Thoracic aorta (tissue), 2 donors: ENCODE measurements at regions not wholly inside any gene's neighbourhood (a gene's known extent, or its start where the extent isn't known, plus 50 kb on each side); places are given as distances from the start of the nearest gene placed in this dataset.

Source experiments
- ATAC-seq: fragments of 150-250 bp; one replicate; pipeline ENCODE4 v1.8.0; 2017; ENCODE audit warnings: low read depth; ENCODE audit not compliant: insufficient number of reproducible peaks, low FRiP score
- DNase-seq: peaks from one replicate; pipeline ENCODE4 v3.0.0-alpha.2; 2020; ENCODE audit warnings: low spot score
- H3K27ac ChIP-seq, 2 donors: fragments of 200-600 bp; sonication (generic); 1 replicate in 1 of 2; 2 replicates in 1 of 2; pipeline ENCODE4 v1.5.1; 2016; ENCODE audit warnings: mild to moderate bottlenecking in 2 of 2, moderate library complexity in 2 of 2
- H3K27me3 ChIP-seq: fragments of 200-600 bp; sonication (generic); replicated peaks from 2 replicates; pipeline ENCODE4 v1.6.0; 2016; ENCODE audit warnings: mild to moderate bottlenecking; ENCODE audit not compliant: insufficient read depth
- H3K36me3 ChIP-seq: fragments of 200-600 bp; sonication (generic); one replicate; pipeline ENCODE4 v1.5.1; 2016
- H3K4me1 ChIP-seq, 2 donors: fragments of 200-600 bp; sonication (generic); 1 replicate in 1 of 2; 2 replicates in 1 of 2; pipeline versions ENCODE4 v1.5.1 to v1.6.0; 2016; ENCODE audit warnings: low read depth in 2 of 2, mild to moderate bottlenecking in 1 of 2; ENCODE audit not compliant: control insufficient read depth in 1 of 2
- H3K4me3 ChIP-seq: fragments of 200-600 bp; sonication (generic); 2 replicates; pipeline ENCODE4 v1.5.1; 2016; ENCODE audit warnings: mild to moderate bottlenecking
- H3K9me3 ChIP-seq: fragments of 200-600 bp; sonication (generic); 2 replicates; pipeline ENCODE4 v1.5.1; 2016
- TF ChIP-seq, protein P1 (sequence below): fragments of 200-600 bp; sonication (generic); IDR thresholded peaks from one replicate; pipeline ENCODE4 v1.5.1; 2019; ENCODE audit warnings: antibody characterized with exemption

DNA sequence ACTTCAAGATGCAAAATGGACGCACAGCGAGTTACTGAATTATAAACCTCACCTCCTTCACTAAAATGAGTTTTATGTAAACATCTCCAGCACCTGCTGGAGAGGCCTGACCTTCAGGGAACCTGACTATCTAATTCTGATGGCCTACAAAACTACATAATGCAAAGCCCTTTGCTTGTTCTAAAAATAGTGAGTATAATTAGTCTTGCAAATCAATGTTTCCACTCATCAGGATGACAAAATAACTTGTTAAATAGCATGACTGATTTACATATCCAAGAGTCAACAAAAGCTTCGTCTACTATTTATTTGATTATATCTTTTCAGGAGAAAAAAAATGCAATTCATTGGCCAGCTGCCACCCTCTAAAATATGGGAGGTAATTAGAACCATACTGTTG is 326.3 kb upstream of the MC4R start:
- no peaks in the 10 kb centered on the region for H3K27me3 ChIP-seq
- ATAC-seq (no peak), DNase-seq (no peak)
- H3K9me3 ChIP-seq: no peaks in the 10 kb centered on the region
- no peaks in the 10 kb centered on the region for H3K4me1 ChIP-seq
- H3K4me3 ChIP-seq: no peak overlapping the region
- H3K36me3 ChIP-seq: no peaks in the 10 kb centered on the region
- TF ChIP-seq, protein P1, sequence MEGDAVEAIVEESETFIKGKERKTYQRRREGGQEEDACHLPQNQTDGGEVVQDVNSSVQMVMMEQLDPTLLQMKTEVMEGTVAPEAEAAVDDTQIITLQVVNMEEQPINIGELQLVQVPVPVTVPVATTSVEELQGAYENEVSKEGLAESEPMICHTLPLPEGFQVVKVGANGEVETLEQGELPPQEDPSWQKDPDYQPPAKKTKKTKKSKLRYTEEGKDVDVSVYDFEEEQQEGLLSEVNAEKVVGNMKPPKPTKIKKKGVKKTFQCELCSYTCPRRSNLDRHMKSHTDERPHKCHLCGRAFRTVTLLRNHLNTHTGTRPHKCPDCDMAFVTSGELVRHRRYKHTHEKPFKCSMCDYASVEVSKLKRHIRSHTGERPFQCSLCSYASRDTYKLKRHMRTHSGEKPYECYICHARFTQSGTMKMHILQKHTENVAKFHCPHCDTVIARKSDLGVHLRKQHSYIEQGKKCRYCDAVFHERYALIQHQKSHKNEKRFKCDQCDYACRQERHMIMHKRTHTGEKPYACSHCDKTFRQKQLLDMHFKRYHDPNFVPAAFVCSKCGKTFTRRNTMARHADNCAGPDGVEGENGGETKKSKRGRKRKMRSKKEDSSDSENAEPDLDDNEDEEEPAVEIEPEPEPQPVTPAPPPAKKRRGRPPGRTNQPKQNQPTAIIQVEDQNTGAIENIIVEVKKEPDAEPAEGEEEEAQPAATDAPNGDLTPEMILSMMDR: no peak
- H3K27ac ChIP-seq: no peak overlapping the region

DNA sequence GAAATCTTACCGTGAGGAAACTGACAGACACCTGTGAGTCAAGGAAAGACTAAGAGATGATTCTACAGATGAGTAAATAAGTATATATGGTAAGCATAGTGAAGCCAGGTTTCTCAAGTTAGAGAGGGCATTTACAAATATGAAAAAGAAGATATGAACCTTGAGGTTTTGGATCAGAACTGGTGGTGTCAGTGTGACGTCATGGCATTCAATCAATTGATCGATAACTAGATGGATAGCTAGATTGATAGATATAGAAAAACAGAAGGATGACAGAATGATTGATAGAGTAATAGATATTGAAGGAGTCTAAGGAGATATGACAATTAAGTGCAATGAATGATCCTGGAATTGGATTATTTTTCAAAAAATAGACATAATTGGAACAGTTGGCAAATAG is 350.2 kb upstream of the MC4R start:
- Histone ChIP-seq H3K36me3 (no peaks in the 10 kb centered on the region), H3K4me3 (no peak overlapping the region), H3K9me3 (no peaks in the 10 kb centered on the region), H3K4me1 (no peaks in the 10 kb centered on the region), H3K27me3 (no peaks in the 10 kb centered on the region), H3K27ac (no peak overlapping the region)
- ATAC-seq: no peak
- no peak for DNase-seq
- TF ChIP-seq, protein P1: no peak

DNA sequence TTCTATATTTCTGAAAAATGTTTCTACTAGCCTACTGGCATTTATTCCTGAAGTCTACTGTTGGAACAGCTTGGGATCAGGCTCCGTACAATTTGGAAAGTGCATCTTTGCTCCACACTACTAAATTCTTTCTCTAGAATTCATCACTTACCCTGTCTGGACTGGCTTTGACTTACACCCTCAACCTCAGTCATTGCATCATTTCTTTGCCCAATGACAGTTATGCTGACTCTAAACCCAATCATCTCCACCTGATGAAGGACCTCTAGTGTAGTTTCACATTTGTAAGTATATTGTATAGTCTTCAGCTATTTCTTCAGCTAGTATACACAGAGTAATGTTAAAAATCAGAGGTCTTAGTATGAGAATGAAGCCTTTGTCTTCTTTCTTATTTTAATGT is 359.6 kb upstream of the MC4R start:
- DNase-seq (no peak), ATAC-seq (no peak)
- no peaks in the 10 kb centered on the region for H3K36me3 ChIP-seq
- TF ChIP-seq, protein P1: no peak
- H3K4me1 ChIP-seq: no peaks in the 10 kb centered on the region
- no peak overlapping the region for H3K27ac ChIP-seq
- no peaks in the 10 kb centered on the region for H3K27me3 ChIP-seq
- no peaks in the 10 kb centered on the region for H3K9me3 ChIP-seq
- no peak overlapping the region for H3K4me3 ChIP-seq

DNA sequence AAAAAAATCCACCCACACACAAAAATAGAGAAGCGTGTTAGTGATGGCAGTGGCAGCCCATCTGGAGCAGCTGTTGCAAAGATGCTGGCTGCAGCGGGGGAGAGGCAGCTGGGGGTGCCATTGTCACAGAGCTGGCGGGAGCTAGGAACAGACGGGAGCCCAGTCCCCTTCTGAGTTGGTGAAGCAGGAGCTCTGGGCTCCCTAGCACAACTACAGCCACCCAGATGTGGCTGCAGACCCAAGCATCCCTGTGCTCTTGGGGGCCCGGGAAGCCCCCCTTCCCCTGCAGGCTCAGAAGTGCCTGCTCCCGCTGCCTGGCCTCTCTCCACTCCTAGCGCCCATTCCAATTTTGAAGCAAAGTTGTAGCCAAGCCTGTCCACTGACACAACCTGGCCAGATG is 366.6 kb upstream of the MC4R start:
- DNase-seq (no peak), ATAC-seq (no peak)
- H3K4me1 ChIP-seq: no peaks in the 10 kb centered on the region
- H3K36me3 ChIP-seq: no peaks in the 10 kb centered on the region
- TF ChIP-seq, protein P1: no peak
- no peaks in the 10 kb centered on the region for H3K27me3 ChIP-seq
- H3K9me3 ChIP-seq: no peaks in the 10 kb centered on the region
- H3K4me3 ChIP-seq: no peak overlapping the region
- H3K27ac ChIP-seq: no peak overlapping the region

DNA sequence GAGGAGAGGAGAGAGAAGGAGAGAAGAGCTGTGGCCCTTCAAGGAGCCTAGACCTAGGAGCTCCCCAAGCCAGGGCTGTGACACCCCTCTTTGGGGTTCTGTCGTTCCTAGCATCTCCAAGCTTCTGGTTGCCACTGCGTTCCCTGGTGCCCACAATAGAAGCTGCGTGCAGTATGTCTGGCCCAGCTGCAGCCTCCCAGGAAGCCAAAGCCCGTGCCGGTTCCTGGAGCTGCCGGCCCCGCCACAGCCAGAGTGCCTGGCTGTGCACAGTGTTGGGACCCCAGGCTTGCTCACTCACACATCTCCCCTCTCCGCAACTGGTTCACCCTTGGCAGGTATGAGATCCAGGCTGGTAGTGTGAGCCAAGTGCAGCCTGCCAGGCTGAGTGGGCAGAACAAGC is 367.7 kb upstream of the MC4R start:
- Histone ChIP-seq H3K4me1 (no peaks in the 10 kb centered on the region), H3K9me3 (no peaks in the 10 kb centered on the region), H3K27me3 (no peaks in the 10 kb centered on the region), H3K4me3 (no peak overlapping the region), H3K27ac (no peak overlapping the region), H3K36me3 (no peaks in the 10 kb centered on the region)
- DNase-seq (no peak), ATAC-seq (no peak)
- TF ChIP-seq, protein P1: no peak
